Epithelial cell of proximal tubule (primary cell): ENCODE measurements at regions not wholly inside any gene's neighbourhood (a gene's known extent, or its start where the extent isn't known, plus 50 kb on each side); places are given as distances from the start of the nearest gene placed in this dataset.
A peak's percentile ranks its signal among the peaks of the same experiment; 100 is the strongest.

ENCODE experiments used
- DNase-seq: peaks from one replicate; pipeline ENCODE4 v3.0.0-alpha.2; 2011; ENCODE audit warnings: low read depth
- H3K4me3 ChIP-seq: 2 replicates; pipeline ENCODE4 v1.5.1; 2011; ENCODE audit warnings: low read depth, mild to moderate bottlenecking, low read length
- CTCF ChIP-seq: conservative IDR thresholded peaks from 2 replicates; pipeline ENCODE4 v1.5.1; 2012; ENCODE audit warnings: low read depth, mild to moderate bottlenecking, low read length

- DNase-seq = no peak
- H3K4me3 ChIP-seq = no peak overlapping the region
- TF ChIP-seq CTCF = no peak
These were observed 77.4 kb upstream of the FRMD4A start for GRCh38 chr10:14408139-14408538.

GRCh38 chr10:14407567-14407966, 76.8 kb upstream of the FRMD4A start:
- TF ChIP-seq CTCF = no peak
- no peak overlapping the region for H3K4me3 ChIP-seq
- DNase-seq = no peak

GRCh38 chr10:14405076-14406065, 74.6 kb upstream of the FRMD4A start:
- TF ChIP-seq CTCF = no peak
- H3K4me3 ChIP-seq = no peak overlapping the region
- peak; percentile 67 for DNase-seq

- no peak for DNase-seq
These were observed 73.3 kb upstream of the FRMD4A start for GRCh38 chr10:14403881-14404623.

GRCh38 chr10:14403359-14403758, 72.6 kb upstream of the FRMD4A start:
- H3K4me3 ChIP-seq = no peak overlapping the region
- TF ChIP-seq CTCF = no peak
- no peak for DNase-seq

More at GRCh38 chr10:14403881-14404623, 73.3 kb upstream of the FRMD4A start:
- H3K4me3 ChIP-seq = no peak overlapping the region
- no peak for TF ChIP-seq CTCF

GRCh38 chr10:14399641-14400040, 68.9 kb upstream of the FRMD4A start:
- no peak overlapping the region for H3K4me3 ChIP-seq
- no peak for TF ChIP-seq CTCF
- DNase-seq = no peak
